OCI-LY7 (cell line): ENCODE measurements at regions not wholly inside any gene's neighbourhood (a gene's known extent, or its start where the extent isn't known, plus 50 kb on each side); places are given as distances from the start of the nearest gene placed in this dataset.
"Not testable (repeated sequence)": the region's sequence is repeated elsewhere in the genome, so short reads cannot be mapped to it uniquely, and the experiment has no call there.

Experiments used
- BruUV-seq: library from RNA; stranded (reverse); fragments of 400-500 nt; replicated peaks from 2 replicates; lab custom pipeline; 2021; lab: Mats Ljungman, UMichigan
- CTCF ChIA-PET: fragments of 300-600 bp; sonication (Branson Sonifier 250); formaldehyde crosslinking; loops from one replicate; lab custom pipeline; 2022; ENCODE audit warnings: antibody characterized with exemption; ENCODE audit not compliant: unreplicated experiment; lab: Charles Lee
- POLR2A ChIA-PET: fragments of 300-600 bp; sonication (Branson Sonifier 250); formaldehyde crosslinking; loops from one replicate; lab custom pipeline; 2022; ENCODE audit warnings: antibody characterized with exemption; lab: Charles Lee
- DNase-seq: peaks from one replicate; pipeline ENCODE4 v3.0.0-alpha.2; 2015; ENCODE audit warnings: low spot score
- H2AFZ ChIP-seq: fragments of 200-600 bp; sonication (generic), shearing (Covaris generic); 2 replicates; pipeline ENCODE4 v1.6.1; 2014; ENCODE audit warnings: mild to moderate bottlenecking, antibody characterized with exemption, low read length, moderate library complexity
- H3K27ac ChIP-seq: fragments of 200-600 bp; sonication (generic); 2 replicates; pipeline ENCODE4 v1.5.1; 2014; ENCODE audit warnings: mixed run types, low read depth, mild to moderate bottlenecking, moderate library complexity, low read length, inconsistent platforms; ENCODE audit not compliant: poor library complexity, severe bottlenecking
- H3K36me3 ChIP-seq: fragments of 200-600 bp; sonication (generic); 2 replicates; pipeline ENCODE4 v1.6.1; 2014; ENCODE audit warnings: mild to moderate bottlenecking, antibody characterized with exemption, low read length, moderate library complexity, mixed read lengths; ENCODE audit not compliant: insufficient read depth
- H3K4me1 ChIP-seq: fragments of 200-600 bp; sonication (generic); 2 replicates; pipeline ENCODE4 v1.5.1; 2014; ENCODE audit warnings: mild to moderate bottlenecking, low read length; ENCODE audit not compliant: insufficient read depth, poor library complexity, severe bottlenecking
- H3K4me2 ChIP-seq: fragments of 200-600 bp; sonication (generic); 2 replicates; pipeline ENCODE4 v1.6.1; 2014; ENCODE audit warnings: mild to moderate bottlenecking, low read length
- H3K4me3 ChIP-seq: fragments of 200-600 bp; sonication (generic); 2 replicates; pipeline ENCODE4 v1.5.1; 2014; ENCODE audit warnings: mild to moderate bottlenecking, low read depth, low read length; ENCODE audit not compliant: poor library complexity, severe bottlenecking
- H3K79me2 ChIP-seq: fragments of 200-600 bp; sonication (generic); 2 replicates; pipeline ENCODE4 v1.6.1; 2016; ENCODE audit warnings: low read depth, mild to moderate bottlenecking, low read length, moderate library complexity, mixed read lengths; ENCODE audit not compliant: insufficient read depth
- H3K9me2 ChIP-seq: fragments of 200-600 bp; sonication (generic); 2 replicates; pipeline ENCODE4 v1.6.1; 2016; ENCODE audit warnings: mild to moderate bottlenecking, low read length, mixed read lengths; ENCODE audit not compliant: insufficient read depth
- H3K9me3 ChIP-seq: fragments of 200-600 bp; sonication (generic); 2 replicates; pipeline ENCODE4 v1.6.1; 2014; ENCODE audit warnings: mild to moderate bottlenecking, mixed run types, low read length, mixed read lengths
- H4K20me1 ChIP-seq: fragments of 200-600 bp; sonication (generic); 2 replicates; pipeline ENCODE4 v1.6.1; 2014; ENCODE audit warnings: mild to moderate bottlenecking, antibody characterized with exemption, low read length, moderate library complexity, mixed read lengths; ENCODE audit not compliant: insufficient read depth
- EZH2phosphoT487 ChIP-seq: fragments of 200-600 bp; sonication (generic); IDR thresholded peaks from 2 replicates; pipeline ENCODE4 v1.6.1; 2018; ENCODE audit warnings: low read depth, borderline replicate concordance, mild to moderate bottlenecking, mixed run types, antibody characterized with exemption, low read length, moderate library complexity, mixed read lengths
- intact Hi-C: fragments of 100-400 bp; cut with micrococcal nuclease; formaldehyde crosslinking; loops from one replicate; pipeline ENCODE4 v1.10.0; 2022; ENCODE audit not compliant: unreplicated experiment
- TF ChIP-seq, protein P1 (sequence below): fragments of 200-600 bp; sonication (generic); conservative IDR thresholded peaks from 2 replicates; pipeline ENCODE4 v1.5.1; 2014; ENCODE audit warnings: mild to moderate bottlenecking, antibody characterized with exemption, low read length, moderate library complexity, mixed read lengths

GRCh38 chr19:21610341-21610740 is 104.9 kb downstream of the ZNF429 start:
- H3K4me1 ChIP-seq, result no peaks in the 10 kb centered on the region
- H3K9me3 ChIP-seq, result no peaks in the 10 kb centered on the region
- BruUV-seq, result no TSS peak
- H3K27ac ChIP-seq, result no peak overlapping the region
- ChIA-PET CTCF (no interaction called here), POLR2A (no interaction called here)
- H3K4me2 ChIP-seq, result no peak overlapping the region
- no peak overlapping the region for H3K4me3 ChIP-seq
- no peaks in the 10 kb centered on the region for H3K9me2 ChIP-seq
- no peaks in the 10 kb centered on the region for H3K79me2 ChIP-seq
- H4K20me1 ChIP-seq, result no peaks in the 10 kb centered on the region
- DNase-seq, result no peak
- intact Hi-C loops, result no loop called here
- TF ChIP-seq, protein P1, sequence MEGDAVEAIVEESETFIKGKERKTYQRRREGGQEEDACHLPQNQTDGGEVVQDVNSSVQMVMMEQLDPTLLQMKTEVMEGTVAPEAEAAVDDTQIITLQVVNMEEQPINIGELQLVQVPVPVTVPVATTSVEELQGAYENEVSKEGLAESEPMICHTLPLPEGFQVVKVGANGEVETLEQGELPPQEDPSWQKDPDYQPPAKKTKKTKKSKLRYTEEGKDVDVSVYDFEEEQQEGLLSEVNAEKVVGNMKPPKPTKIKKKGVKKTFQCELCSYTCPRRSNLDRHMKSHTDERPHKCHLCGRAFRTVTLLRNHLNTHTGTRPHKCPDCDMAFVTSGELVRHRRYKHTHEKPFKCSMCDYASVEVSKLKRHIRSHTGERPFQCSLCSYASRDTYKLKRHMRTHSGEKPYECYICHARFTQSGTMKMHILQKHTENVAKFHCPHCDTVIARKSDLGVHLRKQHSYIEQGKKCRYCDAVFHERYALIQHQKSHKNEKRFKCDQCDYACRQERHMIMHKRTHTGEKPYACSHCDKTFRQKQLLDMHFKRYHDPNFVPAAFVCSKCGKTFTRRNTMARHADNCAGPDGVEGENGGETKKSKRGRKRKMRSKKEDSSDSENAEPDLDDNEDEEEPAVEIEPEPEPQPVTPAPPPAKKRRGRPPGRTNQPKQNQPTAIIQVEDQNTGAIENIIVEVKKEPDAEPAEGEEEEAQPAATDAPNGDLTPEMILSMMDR, result no peak
- TF ChIP-seq EZH2phosphoT487, result no peak
- H3K36me3 ChIP-seq, result no peaks in the 10 kb centered on the region
- no peak overlapping the region for H2AFZ ChIP-seq

DNA sequence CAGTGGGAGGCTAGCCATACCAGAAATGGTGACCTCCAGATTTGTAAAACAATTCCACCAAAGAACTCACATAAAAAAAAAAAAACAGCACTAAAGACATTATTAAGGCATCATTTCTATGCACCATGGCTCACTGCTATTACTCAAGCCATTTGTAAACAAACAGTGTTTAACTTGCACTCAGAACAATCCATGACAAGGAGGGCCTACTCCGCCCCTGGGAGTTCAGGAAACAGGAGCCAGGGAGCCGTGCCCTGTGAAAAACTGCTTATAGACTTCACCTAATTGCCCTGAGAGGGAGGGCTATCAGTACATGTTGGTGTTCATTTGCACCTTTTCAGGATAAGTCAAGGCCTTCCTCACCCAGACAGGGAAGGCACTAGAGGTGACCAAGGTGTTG is 103.2 kb downstream of the ZNF429 start:
- DNase-seq, result no peak
- Histone ChIP-seq H3K27ac (no peak overlapping the region), H3K4me2 (no peak overlapping the region), H3K79me2 (no peaks in the 10 kb centered on the region), H3K4me3 (no peak overlapping the region), H3K9me2 (no peaks in the 10 kb centered on the region), H2AFZ (no peak overlapping the region), H4K20me1 (no peaks in the 10 kb centered on the region), H3K36me3 (no peaks in the 10 kb centered on the region), H3K9me3 (no peaks in the 10 kb centered on the region), H3K4me1 (peaks cover 7% of the 10 kb centered on the region)
- TF ChIP-seq, protein P1, result no peak
- no peak for TF ChIP-seq EZH2phosphoT487
- intact Hi-C loops, result no loop called here
- ChIA-PET POLR2A (interaction anchor here (0.6 kb wide), 1 partner anchor 241 kb away, joined by 5 read pairs; no protein-coding TSS in a partner anchor), CTCF (no interaction called here)
- BruUV-seq, result no TSS peak

GRCh38 chr19:21607449-21607848 is 102.0 kb downstream of the ZNF429 start:
- no peak for DNase-seq
- CTCF ChIA-PET, result no interaction called here

GRCh38 chr19:21607011-21607410 is 101.6 kb downstream of the ZNF429 start:
- CTCF ChIA-PET, intact Hi-C loops: not testable (repeated sequence)

More at GRCh38 chr19:21607449-21607848, 102.0 kb downstream of the ZNF429 start:
- TF ChIP-seq EZH2phosphoT487, result no peak
- TF ChIP-seq, protein P1, result no peak
- no peak overlapping the region for H3K4me2 ChIP-seq
- no peaks in the 10 kb centered on the region for H4K20me1 ChIP-seq
- no peaks in the 10 kb centered on the region for H3K36me3 ChIP-seq
- no peaks in the 10 kb centered on the region for H3K9me2 ChIP-seq
- peaks cover 7% of the 10 kb centered on the region for H3K4me1 ChIP-seq
- BruUV-seq, result no TSS peak
- intact Hi-C loops, result no loop called here
- no peak overlapping the region for H3K4me3 ChIP-seq
- H3K79me2 ChIP-seq, result no peaks in the 10 kb centered on the region
- POLR2A ChIA-PET, result no interaction called here
- no peaks in the 10 kb centered on the region for H3K9me3 ChIP-seq
- no peak overlapping the region for H3K27ac ChIP-seq
- no peak overlapping the region for H2AFZ ChIP-seq

GRCh38 chr19:21606326-21606725 is 100.9 kb downstream of the ZNF429 start:
- H3K36me3 ChIP-seq, H3K4me2 ChIP-seq, H3K4me1 ChIP-seq, H2AFZ ChIP-seq, DNase-seq, BruUV-seq, H3K9me3 ChIP-seq, CTCF ChIA-PET, H3K79me2 ChIP-seq, H3K27ac ChIP-seq, POLR2A ChIA-PET, H3K4me3 ChIP-seq, H4K20me1 ChIP-seq, H3K9me2 ChIP-seq, intact Hi-C loops: not testable (repeated sequence)

More at GRCh38 chr19:21607011-21607410, 101.6 kb downstream of the ZNF429 start:
- H2AFZ ChIP-seq, H3K4me1 ChIP-seq, DNase-seq, H3K79me2 ChIP-seq, H4K20me1 ChIP-seq, BruUV-seq, H3K27ac ChIP-seq, H3K4me2 ChIP-seq, H3K9me3 ChIP-seq, H3K36me3 ChIP-seq, H3K4me3 ChIP-seq, POLR2A ChIA-PET, H3K9me2 ChIP-seq: not testable (repeated sequence)
